KBM-7 (cell line): ENCODE measurements at regions not wholly inside any gene's neighbourhood (a gene's known extent, or its start where the extent isn't known, plus 50 kb on each side); places are given as distances from the start of the nearest gene placed in this dataset.
A peak's percentile ranks its signal among the peaks of the same experiment; 100 is the strongest.

Experiments
- DNase-seq: peaks from one replicate; pipeline ENCODE4 v3.0.0-alpha.2; 2015
- in situ Hi-C: fragments of 300-500 bp; cut with MboI; formaldehyde crosslinking; loops from 2 replicates; pipeline ENCODE4 v1.14.3; 2020; ENCODE audit warnings: low sequenced_read_pairs, low pct_unique_long_range_greater_than_20kb, mixed read lengths

DNA sequence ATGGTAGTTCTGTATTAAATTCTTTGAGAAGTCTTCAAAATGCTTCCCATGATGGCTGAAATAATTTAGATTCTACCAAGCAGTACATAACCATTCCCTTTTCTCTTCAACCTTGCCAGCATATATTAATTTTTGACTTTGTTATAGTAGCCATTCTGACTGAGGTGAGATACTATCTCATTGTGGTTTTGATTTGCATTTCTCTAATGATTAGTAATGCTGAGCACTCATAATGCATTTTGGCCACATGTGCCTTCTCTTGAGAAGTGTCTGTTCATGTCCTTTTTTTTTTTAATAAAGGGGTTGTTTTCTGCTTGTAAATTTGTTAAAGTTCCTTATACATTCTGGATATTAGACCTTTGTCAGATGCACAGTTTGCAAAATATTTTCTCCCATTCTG is 173.9 kb downstream of the CALCRL start:
- in situ Hi-C loops, result no loop called here
- no peak for DNase-seq

DNA sequence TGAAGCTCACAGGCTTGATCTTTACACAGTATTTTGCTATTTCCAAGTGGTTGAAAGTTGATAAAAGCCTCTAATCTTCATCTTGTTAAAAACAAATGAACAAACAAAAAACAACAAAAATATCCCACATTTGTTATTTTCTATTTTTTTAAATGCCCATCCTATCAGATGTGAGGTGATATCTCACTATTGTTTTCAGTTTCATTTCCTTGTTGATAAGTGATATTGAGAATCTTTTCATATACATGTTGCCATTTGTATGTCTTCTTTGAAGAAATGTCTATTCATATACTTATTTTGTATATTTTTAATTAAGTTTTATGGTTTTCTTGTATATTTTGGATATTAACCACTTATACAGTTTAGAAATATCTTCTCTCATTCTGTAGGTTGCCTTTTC is 175.8 kb downstream of the CALCRL start:
- in situ Hi-C loops, result no loop called here
- DNase-seq, result no peak

DNA sequence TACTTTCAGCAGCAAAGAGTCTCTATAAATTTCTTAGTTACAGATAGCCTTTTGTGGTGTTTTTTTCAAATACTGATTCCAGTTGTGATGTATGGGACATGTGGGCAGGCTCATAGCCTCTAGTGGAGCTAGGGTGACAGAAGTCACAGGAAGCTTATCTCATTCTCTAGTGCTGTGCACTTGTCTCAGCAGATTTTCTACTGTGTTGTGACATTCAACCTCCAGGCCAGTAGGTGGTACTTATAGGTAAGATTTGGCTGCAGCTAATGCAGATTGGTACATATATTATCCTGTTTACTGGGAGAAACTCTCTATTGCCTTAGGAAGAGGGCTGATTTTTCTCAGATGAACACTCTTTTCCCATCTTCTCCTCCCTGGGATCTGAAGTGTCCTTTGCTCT is 176.2 kb downstream of the CALCRL start:
- in situ Hi-C loops, result no loop called here
- DNase-seq, result no peak

DNA sequence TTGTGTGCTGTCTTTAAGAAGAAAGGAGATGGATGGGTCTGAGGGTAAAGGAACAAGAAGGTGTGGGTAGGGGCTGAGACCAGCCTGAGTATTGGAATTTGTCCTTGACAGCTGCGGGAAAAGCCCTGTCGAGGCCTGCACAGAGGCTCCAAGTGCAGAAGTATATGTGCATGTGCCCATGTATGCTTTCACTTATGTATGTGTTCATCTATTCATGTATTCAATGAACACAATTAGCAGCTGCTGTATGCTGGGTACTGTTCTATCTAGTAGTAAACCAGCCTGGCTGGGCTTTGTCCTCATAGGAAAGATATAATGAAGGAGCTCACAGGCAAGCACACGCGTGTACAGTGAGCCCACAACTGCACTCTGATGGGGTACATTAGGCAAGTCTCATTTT is 181.4 kb downstream of the CALCRL start:
- in situ Hi-C loops, result no loop called here
- DNase-seq, result no peak

DNA sequence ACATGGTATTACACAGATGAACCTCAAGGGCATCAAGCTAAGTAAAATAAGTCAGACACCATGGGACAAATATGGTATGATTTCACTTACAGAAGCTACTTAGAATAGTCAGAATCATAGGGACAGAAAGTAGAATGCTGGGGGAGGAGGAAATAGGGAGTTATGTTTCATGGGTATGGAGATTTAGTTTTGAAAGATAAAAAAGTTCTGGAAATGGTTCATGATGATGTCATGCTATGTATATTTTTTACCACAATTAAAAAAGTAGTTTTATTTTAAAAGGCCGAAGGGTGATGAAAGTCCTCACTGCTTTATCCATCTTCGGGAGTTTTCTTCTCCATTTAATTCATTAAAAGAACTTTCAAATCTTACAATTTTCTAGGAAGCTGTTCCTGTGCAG is 181.9 kb downstream of the CALCRL start:
- in situ Hi-C loops, result no loop called here
- DNase-seq, result no peak

DNA sequence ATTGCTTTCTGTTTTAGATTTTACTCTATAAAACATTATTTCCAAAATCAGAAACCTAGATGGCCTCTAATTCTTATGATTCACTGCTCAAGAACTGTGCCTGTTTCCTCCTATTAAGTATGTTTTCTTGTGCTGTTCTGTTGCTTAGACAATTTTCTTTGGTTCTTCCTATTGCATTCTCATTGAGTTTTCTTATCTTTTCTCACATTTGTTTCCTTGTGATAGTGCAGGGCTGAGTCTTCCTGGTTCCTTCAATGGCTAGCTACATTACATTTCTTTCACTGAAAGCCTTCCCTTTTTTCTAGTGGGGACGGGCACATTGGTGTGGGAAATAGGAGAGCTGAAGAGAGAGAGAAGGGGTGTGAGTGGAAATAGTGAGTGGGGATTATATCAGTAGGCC is 183.4 kb downstream of the CALCRL start:
- in situ Hi-C loops, result no loop called here
- DNase-seq, result peak; percentile 26

DNA sequence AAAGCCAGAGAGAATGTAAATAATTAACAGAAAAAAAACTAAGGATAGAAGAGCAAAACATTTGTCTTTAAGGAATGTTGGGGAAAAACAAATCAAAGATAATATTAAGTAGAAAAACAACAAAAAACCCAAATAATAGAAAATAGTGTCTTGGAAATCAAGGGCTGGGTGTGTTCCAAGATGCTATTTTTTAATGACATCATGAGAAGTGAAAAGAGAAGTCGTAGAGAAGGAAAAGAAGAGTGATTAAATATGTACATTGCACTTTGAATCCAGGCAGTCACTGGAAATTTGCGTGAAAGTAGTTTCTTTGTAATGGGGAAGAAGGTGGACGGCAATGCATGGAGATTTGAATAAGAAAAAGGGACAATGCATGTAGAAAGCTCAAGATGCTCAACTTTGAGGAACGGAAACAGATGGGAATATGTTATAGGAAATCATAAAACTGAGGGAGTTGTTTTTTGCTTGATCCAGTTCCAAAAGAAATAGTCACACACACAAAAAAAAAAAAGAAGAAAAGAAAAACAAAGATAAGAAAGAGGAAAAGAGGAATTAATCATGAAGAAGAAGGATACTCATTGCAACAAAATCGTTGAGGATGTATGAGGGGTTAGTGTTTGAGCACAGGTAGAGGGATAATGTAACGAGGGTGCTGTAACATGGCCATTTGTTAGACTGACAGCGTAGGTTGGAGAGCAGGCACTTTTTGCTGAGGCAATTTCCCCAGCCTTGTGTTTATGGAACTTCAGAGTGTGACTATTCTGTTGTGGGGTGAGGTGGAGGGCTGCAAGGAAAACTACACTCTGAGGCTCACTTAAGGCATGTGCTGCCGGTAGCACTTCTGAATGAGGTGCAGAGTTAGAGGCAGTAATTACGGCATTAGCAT is 184.1 kb downstream of the CALCRL start:
- in situ Hi-C loops, result no loop called here
- DNase-seq, result peak; percentile 5

DNA sequence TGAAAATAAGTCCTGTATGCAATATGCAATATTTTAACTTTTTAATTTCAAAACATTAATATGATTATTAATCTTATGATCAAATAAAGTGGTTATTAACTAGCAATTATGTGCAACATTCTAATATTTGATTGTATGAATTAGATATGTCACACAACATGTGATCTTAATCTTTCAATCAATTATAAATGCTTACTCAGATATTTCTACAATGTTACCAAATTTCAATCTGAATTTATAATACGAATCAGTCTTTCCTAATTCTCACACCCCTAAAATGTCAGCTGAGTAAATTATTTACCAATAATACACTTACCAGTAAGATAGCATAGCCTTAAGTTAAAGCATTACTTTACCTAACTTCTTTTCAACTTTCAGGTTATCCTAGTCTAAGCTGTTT is 186.3 kb downstream of the CALCRL start:
- no peak for DNase-seq
- in situ Hi-C loops, result no loop called here

DNA sequence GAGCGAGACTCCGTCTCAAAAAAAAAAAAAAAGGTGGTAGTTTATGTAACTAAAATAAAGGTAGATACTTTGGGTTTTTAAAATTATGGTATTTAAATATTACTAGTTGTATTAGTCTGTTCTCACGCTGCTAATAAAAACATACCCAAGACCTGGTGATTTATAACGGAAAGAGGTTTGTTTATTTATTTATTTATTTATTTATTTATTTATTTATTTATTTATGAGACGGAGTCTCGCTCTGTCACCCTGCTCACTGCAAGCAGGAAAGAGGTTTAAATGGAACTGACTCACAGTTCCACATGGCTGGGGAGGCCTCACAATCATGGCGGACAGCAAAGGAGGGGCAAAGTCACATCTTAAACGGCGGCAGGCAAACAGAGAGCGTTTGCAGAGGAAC is 196.0 kb downstream of the CALCRL start:
- DNase-seq, result no peak
- in situ Hi-C loops, result no loop called here

DNA sequence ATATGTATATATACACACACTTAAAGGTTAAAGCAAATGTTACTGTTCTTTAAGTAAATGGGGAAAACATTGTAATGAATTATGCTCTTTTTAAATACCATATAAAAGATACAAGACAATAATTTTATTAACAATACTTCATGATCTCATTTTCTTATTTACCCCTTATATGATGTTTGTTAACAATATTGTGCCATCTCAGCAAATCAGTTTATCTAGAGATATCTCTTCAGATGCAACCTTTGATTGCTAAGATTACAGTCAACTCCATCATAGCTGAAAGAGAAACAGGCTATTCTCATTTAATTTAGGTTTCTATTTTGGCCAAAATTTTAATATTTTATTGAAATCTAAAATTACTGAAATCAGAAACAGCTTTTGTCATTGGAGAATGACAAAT is 197.9 kb downstream of the CALCRL start:
- no peak for DNase-seq
- in situ Hi-C loops, result no loop called here

DNA sequence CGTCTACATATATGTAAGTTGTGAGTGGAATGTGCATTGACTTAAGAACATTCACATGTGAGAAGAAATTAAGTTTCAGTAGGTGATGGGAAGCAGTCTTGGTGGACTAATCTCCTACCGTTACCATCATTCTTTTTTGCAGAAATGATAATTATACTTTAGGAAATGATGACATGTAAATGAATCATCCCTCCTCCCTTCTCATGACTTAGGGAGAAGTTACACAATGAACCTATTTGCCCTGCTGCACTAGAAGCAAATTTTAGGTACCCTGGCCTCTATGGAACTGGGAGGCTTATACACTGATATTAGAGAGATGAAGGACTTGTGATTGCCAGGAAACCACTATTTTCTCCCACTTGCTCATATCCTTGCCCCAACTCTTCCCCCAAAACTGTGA is 214.2 kb downstream of the CALCRL start:
- DNase-seq, result no peak
- in situ Hi-C loops, result no loop called here

DNA sequence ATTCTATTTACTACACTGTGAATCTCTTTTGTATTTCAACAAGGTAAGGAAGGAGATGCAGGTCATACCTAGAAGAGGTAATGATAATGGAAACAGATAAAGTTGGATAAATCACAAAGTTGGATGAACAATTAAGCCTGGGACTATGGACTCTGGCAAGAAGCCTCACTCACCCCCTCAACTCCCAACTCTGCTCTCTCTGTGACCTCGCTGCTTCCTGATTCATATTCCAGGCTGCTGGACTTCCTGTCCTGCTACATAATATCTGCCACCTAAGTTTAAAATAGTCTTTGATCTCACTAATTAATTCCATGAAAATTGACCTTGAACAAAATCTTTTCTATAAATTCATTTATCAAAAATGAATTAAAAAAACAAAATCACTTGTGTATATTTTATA is 215.3 kb downstream of the CALCRL start:
- in situ Hi-C loops, result no loop called here

DNA sequence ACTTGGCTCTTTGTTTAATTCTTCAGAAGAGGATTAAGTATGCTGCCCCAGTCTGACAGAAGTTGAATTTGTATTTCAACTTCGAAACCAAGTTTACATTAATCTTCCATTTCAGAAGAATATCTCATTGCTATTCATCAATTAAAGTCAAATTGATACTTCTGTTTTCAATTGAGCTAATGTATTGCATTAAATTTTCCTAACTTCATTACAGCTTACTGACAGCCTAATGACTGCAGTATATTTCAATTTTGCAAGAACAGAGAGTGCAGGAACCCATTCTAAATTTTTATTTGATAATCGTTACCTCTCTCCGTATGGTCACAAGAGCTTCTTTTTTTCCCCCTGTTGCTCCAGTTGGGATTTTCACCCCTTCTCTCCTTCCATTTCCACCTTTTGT is 218.0 kb downstream of the CALCRL start:
- DNase-seq, result no peak
- in situ Hi-C loops, result no loop called here

More for the DNA sequence above, 215.3 kb downstream of the CALCRL start:
- DNase-seq, result no peak

DNA sequence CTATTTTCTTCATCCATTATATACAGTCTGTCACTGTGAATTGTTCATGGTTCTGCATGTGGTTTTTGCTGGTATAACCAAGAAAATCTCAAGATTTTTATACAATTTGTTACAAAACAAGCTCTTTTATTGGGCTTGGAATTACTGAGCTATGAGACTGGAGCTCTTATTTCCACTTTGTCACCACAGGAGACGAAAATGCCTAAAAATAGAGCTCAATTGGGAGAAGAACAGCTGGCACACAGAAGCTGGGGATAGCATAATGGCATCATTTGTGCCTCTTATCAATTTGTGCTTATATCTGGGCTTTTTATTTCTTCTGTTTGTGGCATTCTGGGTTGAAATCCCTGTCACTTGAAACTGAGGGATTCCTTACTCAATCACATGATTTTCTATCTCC is 219.1 kb downstream of the CALCRL start:
- DNase-seq, result no peak
- in situ Hi-C loops, result no loop called here

DNA sequence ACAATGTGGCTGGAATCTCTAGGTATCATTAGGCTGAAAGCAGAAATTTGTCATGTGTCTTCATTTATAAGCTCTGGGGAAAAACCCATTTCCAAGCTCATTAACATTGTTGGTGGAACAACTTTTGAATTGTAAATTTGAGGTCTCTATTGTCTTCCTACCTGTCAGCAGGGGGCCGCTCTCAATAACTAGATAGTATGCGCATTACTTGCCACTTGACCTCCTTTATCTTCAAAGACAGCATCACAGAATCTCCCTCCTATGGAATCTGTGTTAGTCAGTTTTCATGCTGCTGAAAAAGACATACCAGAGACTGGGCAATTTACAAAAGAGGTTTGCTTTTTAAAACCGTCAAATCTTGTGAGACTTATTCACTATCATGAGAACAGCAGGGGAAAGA is 223.1 kb downstream of the CALCRL start:
- DNase-seq, result no peak
- in situ Hi-C loops, result no loop called here

DNA sequence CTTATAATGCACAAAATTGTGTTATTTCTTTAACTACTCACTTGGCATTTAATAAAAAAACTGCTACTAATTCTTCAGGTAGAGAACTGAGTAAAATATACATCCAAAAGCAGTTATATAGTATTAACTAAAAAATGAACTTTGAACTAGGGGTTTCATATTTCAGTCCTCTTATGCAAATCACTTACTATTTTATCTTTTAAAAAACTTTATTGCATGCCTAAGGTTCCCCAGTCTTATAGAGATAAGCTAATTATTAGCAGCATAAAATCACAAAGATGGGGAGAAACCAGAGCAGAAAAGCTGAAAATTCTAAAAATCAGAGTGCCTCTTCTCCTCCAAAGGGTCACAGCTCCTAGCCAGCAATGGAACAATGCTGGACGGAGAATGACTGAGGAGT is 228.0 kb downstream of the CALCRL start:
- in situ Hi-C loops, result no loop called here
- no peak for DNase-seq

DNA sequence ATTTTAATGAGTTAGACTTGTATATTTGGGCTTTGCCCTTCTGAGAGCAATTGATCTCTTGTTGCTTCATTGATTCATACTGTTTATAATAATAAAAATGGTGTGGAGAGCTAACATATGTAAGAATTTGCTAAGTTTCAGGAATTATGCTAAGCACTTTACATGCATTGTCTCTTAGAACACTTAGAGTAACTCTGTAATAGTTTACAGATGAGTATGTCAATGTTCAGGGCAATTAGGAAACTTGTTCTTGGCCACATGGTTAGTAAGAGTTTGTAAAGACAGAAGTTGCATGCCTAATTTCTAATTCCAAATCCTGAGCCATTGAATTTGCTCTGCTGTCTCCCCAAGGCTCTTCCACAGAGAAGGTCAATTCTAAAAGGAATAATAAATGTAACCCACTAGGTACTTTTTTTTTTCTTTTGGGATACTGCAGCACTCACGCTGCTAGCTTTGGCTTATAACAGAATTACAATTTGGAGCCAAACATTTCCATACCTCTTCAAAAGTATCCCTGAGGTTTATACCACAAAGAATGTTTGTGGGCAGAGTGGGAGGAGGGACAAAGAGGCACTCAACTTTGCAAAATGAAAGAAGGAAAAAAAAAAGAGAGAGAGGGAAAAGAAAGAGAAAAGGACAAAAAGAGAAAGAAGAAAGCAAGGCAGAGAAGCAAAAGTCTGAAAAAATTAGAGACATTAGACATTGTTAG is 232.4 kb downstream of the CALCRL start:
- DNase-seq, result no peak
- in situ Hi-C loops, result no loop called here

DNA sequence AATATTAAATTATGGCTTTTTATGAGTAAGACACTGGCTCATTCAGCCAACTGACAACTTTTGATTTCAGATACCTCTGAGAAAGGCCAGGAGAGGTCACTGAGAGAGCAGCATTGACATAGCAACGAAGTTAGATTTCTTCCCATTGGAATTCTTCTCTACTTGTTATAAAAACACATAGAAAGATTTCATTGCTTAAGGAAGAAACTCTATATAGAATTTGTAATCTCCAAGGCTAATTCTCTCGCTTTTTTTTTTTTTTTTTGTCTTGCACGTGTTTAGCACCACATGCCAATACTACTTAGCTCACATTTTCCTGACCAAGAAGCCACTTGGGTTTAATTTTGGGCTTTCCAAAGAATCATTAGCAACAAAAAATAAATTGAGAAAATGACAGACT is 233.7 kb downstream of the CALCRL start:
- no peak for DNase-seq
- in situ Hi-C loops, result no loop called here

DNA sequence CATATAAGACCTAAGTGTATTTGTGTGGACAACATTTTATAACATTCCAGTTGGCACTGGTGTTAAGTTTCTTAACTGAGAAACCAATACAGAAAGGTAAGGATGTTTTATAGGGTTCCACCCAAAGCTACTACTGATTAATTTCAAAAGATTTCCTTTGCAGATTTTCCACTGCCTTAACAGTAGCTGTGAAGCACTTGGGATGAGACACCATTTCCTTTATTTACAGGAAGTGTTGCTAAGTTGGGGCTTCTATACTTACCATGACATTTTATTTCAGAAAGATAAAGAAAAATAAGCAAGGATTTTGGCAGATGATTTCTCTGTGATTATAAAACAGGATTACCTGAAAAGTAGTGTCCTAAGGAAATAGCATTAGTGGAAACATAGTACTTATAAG is 234.3 kb downstream of the CALCRL start:
- no peak for DNase-seq
- in situ Hi-C loops, result no loop called here

DNA sequence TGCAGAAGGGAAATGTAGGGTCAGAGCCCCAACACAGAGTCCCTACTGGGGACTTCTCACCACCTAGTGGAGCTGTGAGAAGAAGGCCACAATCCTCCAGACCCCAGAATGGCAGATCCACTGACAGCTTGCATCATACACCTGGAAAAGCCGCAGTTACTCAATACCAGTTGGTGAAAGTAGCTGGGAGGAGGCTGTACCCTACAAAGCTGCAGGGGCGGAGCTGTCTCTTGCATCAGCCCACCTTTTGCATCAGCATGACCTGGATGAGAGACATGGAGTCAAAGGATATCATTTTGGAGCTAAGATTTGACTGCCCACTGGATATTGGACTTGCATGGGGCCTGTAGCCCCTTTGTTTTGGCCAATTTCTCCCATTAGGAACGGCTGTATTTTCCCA is 237.3 kb downstream of the CALCRL start:
- in situ Hi-C loops, result no loop called here
- no peak for DNase-seq
